B cell (primary cell): ENCODE measurements at regions not wholly inside any gene's neighbourhood (a gene's known extent, or its start where the extent isn't known, plus 50 kb on each side); places are given as distances from the start of the nearest gene placed in this dataset.

Source experiments
- EZH2 ChIP-seq: IDR thresholded peaks from 2 replicates; pipeline ENCODE4 v1.6.1; 2012; ENCODE audit warnings: borderline replicate concordance, low read depth, mild to moderate bottlenecking, moderate library complexity, low read length; ENCODE audit not compliant: insufficient read depth, poor library complexity, severe bottlenecking
- TF ChIP-seq, protein P1 (sequence below): fragments of 200-600 bp; IDR thresholded peaks from one replicate; pipeline ENCODE4 v1.8.0; 2022; ENCODE audit warnings: antibody characterized with exemption, mild to moderate bottlenecking

DNA sequence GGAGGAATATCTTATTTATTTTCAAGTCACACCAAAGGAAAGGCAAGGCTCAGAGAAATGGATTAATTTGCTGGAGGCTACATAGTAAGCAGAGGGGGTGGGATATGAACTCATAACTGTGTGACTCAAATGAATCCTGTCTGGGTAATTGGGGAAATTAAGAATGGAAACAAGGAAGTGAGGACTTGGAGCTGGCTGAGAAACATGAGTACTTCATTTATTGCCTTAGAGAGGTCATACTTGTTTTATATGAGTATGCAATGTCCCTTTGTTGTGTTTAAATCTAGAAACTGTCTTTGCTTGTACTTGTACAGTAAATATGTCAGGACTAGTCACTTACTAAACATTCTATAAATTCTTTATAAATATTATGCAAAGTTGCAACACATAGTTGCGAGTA is 2166.7 kb upstream of the PIK3C3 start:
- TF ChIP-seq, protein P1, sequence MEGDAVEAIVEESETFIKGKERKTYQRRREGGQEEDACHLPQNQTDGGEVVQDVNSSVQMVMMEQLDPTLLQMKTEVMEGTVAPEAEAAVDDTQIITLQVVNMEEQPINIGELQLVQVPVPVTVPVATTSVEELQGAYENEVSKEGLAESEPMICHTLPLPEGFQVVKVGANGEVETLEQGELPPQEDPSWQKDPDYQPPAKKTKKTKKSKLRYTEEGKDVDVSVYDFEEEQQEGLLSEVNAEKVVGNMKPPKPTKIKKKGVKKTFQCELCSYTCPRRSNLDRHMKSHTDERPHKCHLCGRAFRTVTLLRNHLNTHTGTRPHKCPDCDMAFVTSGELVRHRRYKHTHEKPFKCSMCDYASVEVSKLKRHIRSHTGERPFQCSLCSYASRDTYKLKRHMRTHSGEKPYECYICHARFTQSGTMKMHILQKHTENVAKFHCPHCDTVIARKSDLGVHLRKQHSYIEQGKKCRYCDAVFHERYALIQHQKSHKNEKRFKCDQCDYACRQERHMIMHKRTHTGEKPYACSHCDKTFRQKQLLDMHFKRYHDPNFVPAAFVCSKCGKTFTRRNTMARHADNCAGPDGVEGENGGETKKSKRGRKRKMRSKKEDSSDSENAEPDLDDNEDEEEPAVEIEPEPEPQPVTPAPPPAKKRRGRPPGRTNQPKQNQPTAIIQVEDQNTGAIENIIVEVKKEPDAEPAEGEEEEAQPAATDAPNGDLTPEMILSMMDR, result no peak
- no peak for TF ChIP-seq EZH2
